ENCODE measurements at regions not wholly inside any gene's neighbourhood (a gene's known extent, or its start where the extent isn't known, plus 50 kb on each side); places are given as distances from the start of the nearest gene placed in this dataset.

DNA sequence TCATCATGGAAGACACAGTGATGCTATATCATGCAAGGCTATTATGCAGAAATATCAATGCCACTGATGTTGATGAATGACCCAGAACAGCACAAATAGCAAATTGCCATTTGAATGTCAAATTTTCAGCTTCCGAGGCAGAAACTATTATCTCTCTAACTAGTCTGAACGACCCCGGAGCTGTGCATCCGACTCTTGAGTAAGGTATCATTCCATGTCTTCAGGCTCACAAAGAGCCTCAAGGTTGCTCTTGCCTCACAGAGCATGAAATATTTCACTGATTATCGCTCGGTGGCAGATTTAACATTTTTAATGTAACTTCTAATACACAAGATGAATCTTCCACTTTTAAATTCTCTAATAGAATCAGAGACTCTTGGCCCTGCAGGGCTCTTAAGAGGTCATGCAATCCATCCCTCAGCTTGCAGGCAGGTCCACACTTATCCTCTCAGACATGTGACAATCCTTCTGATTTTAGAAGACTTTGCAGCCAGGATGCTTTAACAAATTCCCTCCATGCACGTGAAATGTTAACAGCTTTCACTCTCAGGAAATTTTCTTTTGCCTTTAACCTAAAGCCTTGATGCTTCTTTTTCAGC lies 221.0 kb downstream of the FRK start:
- TF ChIP-seq CREM (CRISPR knock-in tag; IDR thresholded peaks at IDR 0.05) (no peak), NR2C2 (CRISPR knock-in tag; IDR thresholded peaks at IDR 0.05) (no peak), OVOL2 (CRISPR knock-in tag; IDR thresholded peaks at IDR 0.05; ENCODE audit: borderline replicate concordance) (no peak), SMAD4 (CRISPR knock-in tag; IDR thresholded peaks at IDR 0.05) (no peak), GABPB1 (CRISPR knock-in tag; IDR thresholded peaks at IDR 0.05) (no peak), ZNF396 (CRISPR knock-in tag; IDR thresholded peaks at IDR 0.05; ENCODE audit: borderline replicate concordance) (no peak), CREB1 (CRISPR knock-in tag; IDR thresholded peaks at IDR 0.05) (no peak), CBFB (CRISPR knock-in tag; IDR thresholded peaks at IDR 0.05; ENCODE audit: low read depth) (no peak), TEAD4 (CRISPR knock-in tag; IDR thresholded peaks at IDR 0.05) (no peak), RELA (CRISPR knock-in tag; IDR thresholded peaks at IDR 0.05; ENCODE audit: borderline replicate concordance) (no peak), IRF2 (CRISPR knock-in tag; IDR thresholded peaks at IDR 0.05; ENCODE audit: borderline replicate concordance, low read depth) (no peak)
- TF ChIP-seq, protein P1, sequence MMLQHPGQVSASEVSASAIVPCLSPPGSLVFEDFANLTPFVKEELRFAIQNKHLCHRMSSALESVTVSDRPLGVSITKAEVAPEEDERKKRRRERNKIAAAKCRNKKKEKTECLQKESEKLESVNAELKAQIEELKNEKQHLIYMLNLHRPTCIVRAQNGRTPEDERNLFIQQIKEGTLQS (CRISPR knock-in tag; conservative IDR thresholded peaks at IDR 0.05) = no peak
- TF ChIP-seq, protein P2, sequence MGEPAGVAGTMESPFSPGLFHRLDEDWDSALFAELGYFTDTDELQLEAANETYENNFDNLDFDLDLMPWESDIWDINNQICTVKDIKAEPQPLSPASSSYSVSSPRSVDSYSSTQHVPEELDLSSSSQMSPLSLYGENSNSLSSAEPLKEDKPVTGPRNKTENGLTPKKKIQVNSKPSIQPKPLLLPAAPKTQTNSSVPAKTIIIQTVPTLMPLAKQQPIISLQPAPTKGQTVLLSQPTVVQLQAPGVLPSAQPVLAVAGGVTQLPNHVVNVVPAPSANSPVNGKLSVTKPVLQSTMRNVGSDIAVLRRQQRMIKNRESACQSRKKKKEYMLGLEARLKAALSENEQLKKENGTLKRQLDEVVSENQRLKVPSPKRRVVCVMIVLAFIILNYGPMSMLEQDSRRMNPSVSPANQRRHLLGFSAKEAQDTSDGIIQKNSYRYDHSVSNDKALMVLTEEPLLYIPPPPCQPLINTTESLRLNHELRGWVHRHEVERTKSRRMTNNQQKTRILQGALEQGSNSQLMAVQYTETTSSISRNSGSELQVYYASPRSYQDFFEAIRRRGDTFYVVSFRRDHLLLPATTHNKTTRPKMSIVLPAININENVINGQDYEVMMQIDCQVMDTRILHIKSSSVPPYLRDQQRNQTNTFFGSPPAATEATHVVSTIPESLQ (CRISPR knock-in tag; IDR thresholded peaks at IDR 0.05) = no peak
- TF ChIP-seq, protein P3, sequence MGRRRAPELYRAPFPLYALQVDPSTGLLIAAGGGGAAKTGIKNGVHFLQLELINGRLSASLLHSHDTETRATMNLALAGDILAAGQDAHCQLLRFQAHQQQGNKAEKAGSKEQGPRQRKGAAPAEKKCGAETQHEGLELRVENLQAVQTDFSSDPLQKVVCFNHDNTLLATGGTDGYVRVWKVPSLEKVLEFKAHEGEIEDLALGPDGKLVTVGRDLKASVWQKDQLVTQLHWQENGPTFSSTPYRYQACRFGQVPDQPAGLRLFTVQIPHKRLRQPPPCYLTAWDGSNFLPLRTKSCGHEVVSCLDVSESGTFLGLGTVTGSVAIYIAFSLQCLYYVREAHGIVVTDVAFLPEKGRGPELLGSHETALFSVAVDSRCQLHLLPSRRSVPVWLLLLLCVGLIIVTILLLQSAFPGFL (CRISPR knock-in tag; IDR thresholded peaks at IDR 0.05; ENCODE audit: borderline replicate concordance) = no peak
- TF ChIP-seq, protein P4, sequence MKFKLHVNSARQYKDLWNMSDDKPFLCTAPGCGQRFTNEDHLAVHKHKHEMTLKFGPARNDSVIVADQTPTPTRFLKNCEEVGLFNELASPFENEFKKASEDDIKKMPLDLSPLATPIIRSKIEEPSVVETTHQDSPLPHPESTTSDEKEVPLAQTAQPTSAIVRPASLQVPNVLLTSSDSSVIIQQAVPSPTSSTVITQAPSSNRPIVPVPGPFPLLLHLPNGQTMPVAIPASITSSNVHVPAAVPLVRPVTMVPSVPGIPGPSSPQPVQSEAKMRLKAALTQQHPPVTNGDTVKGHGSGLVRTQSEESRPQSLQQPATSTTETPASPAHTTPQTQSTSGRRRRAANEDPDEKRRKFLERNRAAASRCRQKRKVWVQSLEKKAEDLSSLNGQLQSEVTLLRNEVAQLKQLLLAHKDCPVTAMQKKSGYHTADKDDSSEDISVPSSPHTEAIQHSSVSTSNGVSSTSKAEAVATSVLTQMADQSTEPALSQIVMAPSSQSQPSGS (CRISPR knock-in tag; IDR thresholded peaks at IDR 0.05; ENCODE audit: borderline replicate concordance, low read depth) = no peak
- TF ChIP-seq, protein P5, sequence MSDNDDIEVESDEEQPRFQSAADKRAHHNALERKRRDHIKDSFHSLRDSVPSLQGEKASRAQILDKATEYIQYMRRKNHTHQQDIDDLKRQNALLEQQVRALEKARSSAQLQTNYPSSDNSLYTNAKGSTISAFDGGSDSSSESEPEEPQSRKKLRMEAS (CRISPR knock-in tag; IDR thresholded peaks at IDR 0.05) = no peak
- TF ChIP-seq, protein P6, sequence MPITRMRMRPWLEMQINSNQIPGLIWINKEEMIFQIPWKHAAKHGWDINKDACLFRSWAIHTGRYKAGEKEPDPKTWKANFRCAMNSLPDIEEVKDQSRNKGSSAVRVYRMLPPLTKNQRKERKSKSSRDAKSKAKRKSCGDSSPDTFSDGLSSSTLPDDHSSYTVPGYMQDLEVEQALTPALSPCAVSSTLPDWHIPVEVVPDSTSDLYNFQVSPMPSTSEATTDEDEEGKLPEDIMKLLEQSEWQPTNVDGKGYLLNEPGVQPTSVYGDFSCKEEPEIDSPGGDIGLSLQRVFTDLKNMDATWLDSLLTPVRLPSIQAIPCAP (CRISPR knock-in tag; IDR thresholded peaks at IDR 0.05) = no peak
- no peak overlapping the region for H3K27ac Mint-ChIP-seq
- ChIA-PET CTCF (interaction anchor here (1.2 to 1.4 kb wide), 2 partner anchors 18 to 56 kb away, joined by 3 to 4 read pairs; no protein-coding TSS in a partner anchor), POLR2A (interaction anchor here (0.7 kb wide), 1 partner anchor 67 kb away, joined by 3 read pairs; no protein-coding TSS in a partner anchor)
- H3K4me1 Mint-ChIP-seq = no peaks in the 10 kb centered on the region
- no peaks in the 10 kb centered on the region; the same call in 1 of the 2 replicates for H3K27me3 Mint-ChIP-seq (ENCODE audit: low read depth)
- H3K36me3 Mint-ChIP-seq = peaks cover 10% of the 10 kb centered on the region
- H3K9me3 Mint-ChIP-seq = peaks cover 17% of the 10 kb centered on the region
- no peak overlapping the region for H3K4me3 Mint-ChIP-seq
- ATAC-seq (no peak), DNase-seq (ENCODE audit: low spot score) (no peak)

DNA sequence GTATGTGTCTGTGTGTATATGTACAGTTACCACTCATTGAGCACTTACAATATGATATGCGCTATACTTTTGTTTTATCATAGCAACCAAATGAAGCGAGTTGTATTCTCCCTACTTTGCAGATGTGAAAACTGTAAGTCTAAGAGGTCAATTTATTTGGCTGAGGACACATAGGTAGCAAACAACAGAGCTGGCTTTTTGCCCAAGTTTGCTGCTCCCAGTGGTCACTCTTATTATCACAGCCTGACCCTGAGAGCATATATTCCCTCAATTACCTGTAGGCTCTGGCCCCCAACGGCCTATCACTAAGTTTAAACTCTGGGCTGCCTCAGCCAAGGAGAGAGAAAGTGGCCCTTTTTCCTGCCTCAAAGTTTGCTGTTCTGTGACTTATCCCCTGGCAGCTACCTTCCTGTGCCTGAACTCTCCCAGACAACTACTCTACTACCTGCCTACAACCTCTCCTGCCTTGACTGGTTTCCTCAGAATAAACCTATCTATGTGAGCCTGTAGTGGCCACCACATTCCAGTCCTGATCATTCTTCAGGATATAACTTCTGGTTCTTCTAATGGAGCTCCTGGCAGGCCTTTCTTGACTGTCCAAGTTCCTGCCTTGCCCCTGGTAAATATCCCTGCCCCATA lies 221.8 kb downstream of the FRK start:
- Mint-ChIP-seq H3K27me3 (ENCODE audit: low read depth) (no peaks in the 10 kb centered on the region; the same call in 1 of the 2 replicates), H3K36me3 (peaks cover 10% of the 10 kb centered on the region), H3K9me3 (peaks cover 17% of the 10 kb centered on the region), H3K27ac (no peak overlapping the region), H3K4me3 (no peak overlapping the region), H3K4me1 (no peaks in the 10 kb centered on the region)
- POLR2A ChIA-PET = interaction anchor here (0.5 kb wide), 1 partner anchor 221 kb away, joined by 3 read pairs; no protein-coding TSS in a partner anchor
- TF ChIP-seq, protein P7, sequence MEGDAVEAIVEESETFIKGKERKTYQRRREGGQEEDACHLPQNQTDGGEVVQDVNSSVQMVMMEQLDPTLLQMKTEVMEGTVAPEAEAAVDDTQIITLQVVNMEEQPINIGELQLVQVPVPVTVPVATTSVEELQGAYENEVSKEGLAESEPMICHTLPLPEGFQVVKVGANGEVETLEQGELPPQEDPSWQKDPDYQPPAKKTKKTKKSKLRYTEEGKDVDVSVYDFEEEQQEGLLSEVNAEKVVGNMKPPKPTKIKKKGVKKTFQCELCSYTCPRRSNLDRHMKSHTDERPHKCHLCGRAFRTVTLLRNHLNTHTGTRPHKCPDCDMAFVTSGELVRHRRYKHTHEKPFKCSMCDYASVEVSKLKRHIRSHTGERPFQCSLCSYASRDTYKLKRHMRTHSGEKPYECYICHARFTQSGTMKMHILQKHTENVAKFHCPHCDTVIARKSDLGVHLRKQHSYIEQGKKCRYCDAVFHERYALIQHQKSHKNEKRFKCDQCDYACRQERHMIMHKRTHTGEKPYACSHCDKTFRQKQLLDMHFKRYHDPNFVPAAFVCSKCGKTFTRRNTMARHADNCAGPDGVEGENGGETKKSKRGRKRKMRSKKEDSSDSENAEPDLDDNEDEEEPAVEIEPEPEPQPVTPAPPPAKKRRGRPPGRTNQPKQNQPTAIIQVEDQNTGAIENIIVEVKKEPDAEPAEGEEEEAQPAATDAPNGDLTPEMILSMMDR (IDR thresholded peaks at IDR 0.05) = peak; percentile 60
- TF ChIP-seq ZNF219 (CRISPR knock-in tag; IDR thresholded peaks at IDR 0.05; ENCODE audit: borderline replicate concordance) = no peak
- peak; percentile 100 for ATAC-seq
- DNase-seq (ENCODE audit: low spot score) = peak; percentile 55
- CTCF ChIA-PET = interaction anchor here (0.6 to 1.6 kb wide), 10 partner anchors 9 to 57 kb away, joined by 3 to 5 read pairs (median 4); no protein-coding TSS in a partner anchor
